Forelimb muscle (tissue), 1 donor: ENCODE measurements at regions not wholly inside any gene's neighbourhood (a gene's known extent, or its start where the extent isn't known, plus 50 kb on each side); places are given as distances from the start of the nearest gene placed in this dataset.
"Not testable (repeated sequence)": the region's sequence is repeated elsewhere in the genome, so short reads cannot be mapped to it uniquely, and the experiment has no call there.

ENCODE experiments used
- DNase-seq: peaks from one replicate; pipeline ENCODE4 v3.0.0-alpha.2; 2013; ENCODE audit warnings: low read depth

DNA sequence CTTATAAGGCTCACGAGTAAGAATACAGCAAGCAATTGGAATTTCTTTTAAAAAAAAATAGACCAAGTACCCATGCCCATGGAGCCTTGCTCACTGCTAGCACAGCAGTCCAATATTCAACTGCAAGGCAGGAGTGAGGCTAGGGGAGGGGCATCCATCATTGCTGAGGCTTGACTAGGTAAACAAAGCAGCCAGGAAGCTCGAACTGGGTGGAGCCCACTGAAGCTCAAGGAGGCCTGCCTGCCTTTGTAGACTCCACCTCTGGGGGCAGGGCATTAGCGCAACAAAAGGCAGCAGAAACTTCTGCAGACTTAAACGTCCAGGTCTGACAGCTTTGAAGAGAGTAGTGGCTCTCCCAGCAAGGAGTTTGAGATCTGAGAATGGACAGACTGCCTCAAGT lies 84.0 kb upstream of the STEAP1 start:
- DNase-seq: not testable (repeated sequence)

DNA sequence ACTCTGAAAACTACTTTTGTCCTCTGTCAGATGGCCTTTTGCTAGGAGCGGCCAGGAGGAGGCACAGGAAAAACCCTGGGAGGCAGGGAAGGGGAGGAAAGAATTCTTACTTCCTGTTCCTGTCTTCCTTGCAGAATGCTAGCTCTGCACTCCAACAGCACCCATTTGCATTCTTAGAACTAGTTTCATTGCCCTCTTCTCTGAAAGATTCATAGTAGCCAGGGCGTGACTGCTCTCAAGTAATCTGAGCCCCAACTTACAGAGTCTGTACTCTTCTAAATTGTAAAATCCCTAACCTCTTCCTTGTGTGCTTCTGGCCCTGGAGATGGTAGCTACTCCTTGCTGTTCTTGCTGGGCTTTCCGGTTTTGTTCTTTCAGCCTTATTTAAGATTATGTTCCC lies 75.3 kb upstream of the STEAP1 start:
- DNase-seq: no peak

DNA sequence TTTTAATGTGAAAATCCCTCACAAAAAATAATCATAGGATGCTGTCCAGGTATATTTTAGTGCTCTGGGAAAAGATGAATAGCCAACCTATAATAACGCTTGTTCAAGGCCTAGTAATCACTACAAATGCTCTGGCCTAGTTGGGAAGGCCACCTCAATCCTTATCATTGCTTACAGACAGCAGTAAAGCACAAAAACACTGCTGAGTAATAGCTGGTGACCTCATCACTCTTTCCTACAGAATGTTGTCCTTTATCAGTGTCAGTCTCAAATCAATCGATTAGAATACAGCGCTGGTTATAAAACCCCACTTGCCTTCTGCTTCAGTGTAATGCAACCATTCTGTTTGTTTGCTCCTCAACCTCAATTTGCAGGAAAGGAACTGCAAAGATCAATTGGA lies 72.6 kb upstream of the STEAP1 start:
- DNase-seq: no peak

DNA sequence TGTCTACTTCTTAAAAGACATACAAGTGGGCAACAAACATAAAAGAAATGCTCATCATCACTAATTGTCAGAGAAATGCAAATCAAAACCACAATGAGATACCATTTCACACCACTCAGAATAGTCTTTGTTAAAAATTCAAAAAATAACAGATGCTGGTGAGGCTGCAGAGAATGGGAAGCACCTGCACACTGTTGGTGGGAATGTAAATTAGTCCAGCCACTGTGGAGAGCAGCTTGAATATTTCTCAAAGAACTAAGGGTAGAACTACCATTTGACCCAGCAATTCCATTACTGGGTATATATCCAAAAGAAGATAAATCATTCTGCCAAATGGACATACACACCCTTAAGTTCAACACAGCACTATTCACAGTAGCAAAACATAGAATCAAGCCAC lies 61.8 kb upstream of the STEAP1 start:
- DNase-seq: no peak

DNA sequence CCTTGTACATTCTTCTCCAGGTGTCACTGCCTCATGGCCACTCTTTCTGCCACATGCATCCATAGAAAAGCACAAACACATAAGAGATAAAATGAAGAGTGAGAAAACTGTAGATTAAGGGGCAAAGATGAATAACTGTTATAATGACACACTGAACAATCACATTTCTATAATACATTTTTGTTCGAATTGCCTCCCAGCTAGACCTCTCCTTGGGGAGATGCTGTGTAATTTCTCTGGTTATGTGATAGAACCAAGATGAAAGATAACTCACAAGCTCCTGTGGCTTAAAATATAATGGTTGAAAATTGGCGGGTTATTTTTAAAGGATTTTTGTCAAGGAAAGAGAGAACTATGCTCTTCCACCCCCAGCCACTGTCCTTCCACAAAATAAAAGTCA lies 60.2 kb upstream of the STEAP1 start:
- no peak for DNase-seq
